SH-SY5Y (cell line): ENCODE measurements at regions not wholly inside any gene's neighbourhood (a gene's known extent, or its start where the extent isn't known, plus 50 kb on each side); places are given as distances from the start of the nearest gene placed in this dataset.

ENCODE experiments used
- GATA2 ChIP-seq: IDR thresholded peaks from 2 replicates; pipeline ENCODE4 v1.6.1; 2011; ENCODE audit warnings: mild to moderate bottlenecking, low read depth, low read length
- GATA3 ChIP-seq: IDR thresholded peaks from 2 replicates; pipeline ENCODE4 v1.6.1; 2011; ENCODE audit warnings: low read depth, mild to moderate bottlenecking, low read length, moderate library complexity

DNA sequence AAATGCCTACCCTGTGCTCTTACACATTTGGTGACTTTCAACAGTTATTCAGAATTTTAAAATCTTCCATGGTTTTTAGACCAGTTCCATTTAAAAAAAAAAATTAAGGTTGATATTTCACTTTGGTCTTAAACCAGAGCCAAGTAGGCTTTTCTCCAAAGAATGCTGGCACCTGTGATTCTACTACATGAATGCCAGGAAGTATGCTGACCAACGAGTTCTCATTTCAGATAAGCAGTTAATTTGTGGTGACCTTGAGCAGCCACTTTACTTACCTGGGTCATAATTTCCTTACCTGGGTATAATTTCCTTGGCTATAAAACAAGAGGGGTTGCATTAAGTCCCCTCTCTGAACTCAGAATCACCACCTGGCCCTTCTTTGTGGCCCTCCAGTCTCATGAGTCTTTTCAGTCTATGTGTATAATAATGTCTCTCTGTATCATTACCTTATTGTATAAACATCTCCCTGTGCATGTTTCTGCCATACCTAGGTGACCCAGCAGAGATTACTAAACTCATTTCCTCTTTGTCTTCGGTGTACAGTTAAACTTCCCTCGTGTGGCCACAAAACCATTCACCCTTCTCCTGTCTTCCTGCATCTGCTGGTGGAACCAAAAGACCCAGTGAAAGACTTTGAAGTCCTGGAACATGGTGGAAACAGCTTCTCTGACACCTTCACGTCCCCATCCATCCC is 139.1 kb upstream of the DPT start:
- TF ChIP-seq GATA3: no peak
- TF ChIP-seq GATA2: no peak
